ENCODE measurements at regions not wholly inside any gene's neighbourhood (a gene's known extent, or its start where the extent isn't known, plus 50 kb on each side); places are given as distances from the start of the nearest gene placed in this dataset.

DNA sequence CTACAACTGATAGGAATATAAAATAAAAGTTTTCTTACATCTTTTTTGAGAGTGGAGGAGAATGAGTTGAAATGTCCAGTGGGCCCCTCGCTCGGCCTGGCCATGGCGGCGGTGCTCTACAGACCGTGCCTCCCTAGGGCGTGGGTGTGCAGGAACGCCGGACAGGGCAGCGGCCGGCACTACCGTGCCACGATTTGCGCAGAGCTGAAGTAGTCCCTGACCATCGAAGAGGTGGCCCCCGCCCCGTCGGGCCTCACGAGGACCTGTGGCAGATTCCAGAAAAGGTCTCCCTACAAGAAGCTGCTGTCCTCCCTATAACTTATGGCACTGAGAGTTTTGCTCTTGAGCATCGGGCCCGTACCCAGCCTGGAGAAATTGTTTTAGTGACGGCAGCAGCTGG lies 228.9 kb upstream of the ARHGAP24 start:
- DNase-seq (ENCODE audit: low read depth in 2 of 3, low spot score in 2 of 3) = no peak

DNA sequence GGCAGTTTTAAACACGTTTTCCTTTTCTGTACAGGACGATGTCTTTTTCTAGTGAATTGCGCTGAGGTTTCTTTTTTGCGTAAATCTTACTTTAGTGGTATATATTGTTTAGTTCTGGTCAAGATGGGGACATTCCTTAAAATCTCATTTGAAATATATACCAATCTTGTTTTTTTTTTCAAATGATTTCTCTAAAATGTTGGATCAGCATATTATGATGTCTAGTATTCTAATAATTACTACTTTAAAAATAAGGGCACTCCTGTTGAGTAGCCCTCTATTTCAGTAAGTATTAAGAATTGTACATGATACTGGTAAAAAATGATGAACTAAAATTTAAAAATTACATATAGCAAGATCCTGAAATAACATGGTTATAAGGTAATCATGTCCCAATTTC lies 224.1 kb upstream of the ARHGAP24 start:
- DNase-seq (ENCODE audit: low read depth in 2 of 3, low spot score in 2 of 3) = no peak

DNA sequence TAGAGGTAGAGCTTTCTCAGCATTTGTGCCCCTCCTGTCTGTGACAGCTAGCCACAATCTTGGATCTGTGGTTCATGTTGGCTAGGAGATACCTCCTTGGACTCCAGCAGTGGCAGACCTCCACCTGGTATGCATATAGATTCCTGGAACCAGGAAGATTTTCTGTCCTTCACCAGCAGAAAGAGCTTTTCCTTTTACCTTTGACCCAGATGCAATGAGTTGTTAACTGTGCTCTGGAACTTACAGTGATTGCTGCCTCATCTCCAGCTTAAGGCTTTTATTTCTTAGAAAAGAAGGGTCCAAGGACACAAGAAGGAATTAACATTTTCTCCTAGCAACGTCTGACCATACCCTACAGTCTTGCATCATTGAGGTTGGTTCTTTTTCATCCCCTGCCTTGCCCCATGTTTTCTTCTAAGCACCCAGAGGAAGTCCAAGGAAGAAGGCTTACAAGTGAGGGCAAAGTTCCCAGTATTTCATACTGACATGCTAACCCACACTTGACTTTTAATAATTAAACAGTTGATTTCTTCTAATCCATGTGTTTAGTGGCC lies 217.1 kb upstream of the ARHGAP24 start:
- no peak for DNase-seq (ENCODE audit: low read depth in 2 of 3, low spot score in 2 of 3)

DNA sequence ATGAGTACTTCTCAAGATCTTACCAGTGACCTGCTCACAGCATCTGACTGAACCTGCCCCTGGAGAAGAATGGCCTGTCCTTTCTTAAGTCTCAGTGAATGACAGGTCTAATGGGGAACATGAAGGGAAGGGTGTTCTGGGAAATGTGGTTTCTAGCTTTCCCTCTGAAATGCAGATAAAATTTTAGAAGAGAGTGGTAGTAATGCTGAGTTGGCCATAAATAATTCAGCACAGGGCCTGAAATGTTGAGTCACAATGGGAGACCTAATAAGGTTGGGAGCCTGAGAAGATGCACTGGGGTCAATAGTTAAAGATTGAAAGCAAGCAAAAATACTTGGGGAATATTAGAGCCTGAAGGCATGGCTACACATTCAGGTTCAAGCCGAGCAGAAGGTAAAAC lies 214.9 kb upstream of the ARHGAP24 start:
- DNase-seq (ENCODE audit: low read depth in 2 of 3, low spot score in 2 of 3) = no peak

DNA sequence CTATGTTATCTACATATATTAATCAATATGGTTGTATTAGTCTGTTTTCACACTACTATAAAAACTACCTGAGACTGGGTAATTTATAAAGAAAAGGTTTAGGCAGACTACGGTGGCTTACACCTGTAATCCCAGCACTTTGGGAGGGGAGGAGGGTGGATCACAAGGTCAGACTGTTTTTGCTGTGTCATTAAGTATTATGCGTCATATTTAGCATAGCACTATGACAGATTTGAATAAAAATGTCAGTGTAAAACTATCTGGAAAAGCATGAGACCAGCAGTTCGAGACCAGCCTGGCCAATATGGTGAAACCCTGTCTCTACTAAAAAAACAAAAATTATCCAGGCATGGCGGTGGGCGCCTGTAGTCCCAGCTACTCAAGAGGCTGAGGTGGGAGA lies 209.7 kb upstream of the ARHGAP24 start:
- no peak for DNase-seq (ENCODE audit: low read depth in 2 of 3, low spot score in 2 of 3)

DNA sequence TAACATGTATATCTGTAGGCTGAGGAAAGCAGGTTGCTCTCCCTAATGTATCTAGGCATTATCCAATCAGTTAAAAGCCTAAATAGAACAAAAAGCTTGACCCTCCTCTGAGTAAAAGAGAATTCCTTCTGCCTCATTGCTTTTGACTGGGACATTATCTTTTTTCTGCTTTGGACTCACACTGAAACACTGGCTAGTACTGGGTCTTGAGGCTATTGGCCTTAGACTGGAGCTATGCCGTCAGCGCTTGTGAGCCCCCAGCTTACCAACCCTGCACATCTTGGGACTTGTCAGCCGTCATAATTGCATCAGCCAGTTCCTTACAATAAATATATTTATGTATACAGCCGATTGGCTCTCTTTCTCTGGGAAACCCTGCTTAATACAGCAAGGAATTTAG lies 206.8 kb upstream of the ARHGAP24 start:
- DNase-seq (ENCODE audit: low read depth in 2 of 3, low spot score in 2 of 3) = no peak

DNA sequence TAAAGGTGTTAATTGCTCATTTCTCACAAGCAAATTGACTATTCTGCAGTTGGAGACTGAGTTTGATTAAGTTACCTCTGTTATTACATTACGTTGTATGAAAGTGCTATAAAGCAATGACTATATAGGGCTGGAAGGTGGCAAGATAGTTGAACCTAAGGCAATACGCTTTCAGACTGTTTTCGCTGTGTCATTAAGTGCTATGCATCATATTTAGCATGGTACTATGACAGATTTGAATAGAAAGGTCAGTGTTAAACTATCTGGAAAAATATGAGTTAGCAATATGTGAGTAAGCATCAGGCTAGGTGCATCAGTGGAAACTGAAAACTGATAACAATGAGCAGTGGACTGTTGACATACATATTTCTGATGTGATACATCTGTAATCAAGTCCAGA lies 206.0 kb upstream of the ARHGAP24 start:
- DNase-seq (ENCODE audit: low read depth in 2 of 3, low spot score in 2 of 3) = no peak

DNA sequence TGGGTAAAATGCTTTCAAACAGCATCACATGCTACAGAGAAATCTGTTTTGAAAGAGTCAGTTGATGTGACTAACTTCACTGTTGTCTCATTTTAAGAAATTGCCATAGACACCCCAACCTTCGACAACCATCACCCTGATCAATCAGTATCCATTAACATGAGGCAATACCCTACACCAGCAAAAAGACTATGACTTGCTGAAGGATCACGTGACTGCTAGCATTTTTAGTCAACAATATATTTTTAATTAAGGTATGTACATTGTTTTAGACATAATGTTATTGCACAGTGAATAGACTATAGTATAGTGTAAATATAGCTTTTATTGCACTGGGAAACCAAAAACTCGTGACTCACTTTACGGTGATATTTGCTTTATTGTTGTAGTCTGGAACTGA lies 200.0 kb upstream of the ARHGAP24 start:
- DNase-seq (ENCODE audit: low read depth in 2 of 3, low spot score in 2 of 3) = no peak

DNA sequence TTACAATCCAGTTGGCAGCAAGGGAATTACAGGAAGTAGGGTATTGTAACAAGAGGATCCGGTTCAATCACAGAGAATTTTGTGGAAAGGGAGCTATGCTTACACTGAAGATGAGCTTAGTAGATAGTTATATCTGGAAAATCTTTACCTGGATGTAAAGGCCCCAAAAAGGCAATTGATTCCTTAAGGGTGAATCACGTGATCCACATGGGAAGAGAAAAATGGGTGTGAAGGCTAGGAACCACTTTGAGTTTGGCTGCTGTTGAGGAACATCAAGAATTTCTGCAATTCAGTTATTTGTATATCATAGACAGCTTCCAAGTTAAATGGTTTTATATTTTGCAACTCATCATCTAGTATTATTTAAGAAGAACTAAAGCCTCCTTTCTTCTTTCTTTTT lies 194.0 kb upstream of the ARHGAP24 start:
- DNase-seq (ENCODE audit: low read depth in 2 of 3, low spot score in 2 of 3) = no peak

DNA sequence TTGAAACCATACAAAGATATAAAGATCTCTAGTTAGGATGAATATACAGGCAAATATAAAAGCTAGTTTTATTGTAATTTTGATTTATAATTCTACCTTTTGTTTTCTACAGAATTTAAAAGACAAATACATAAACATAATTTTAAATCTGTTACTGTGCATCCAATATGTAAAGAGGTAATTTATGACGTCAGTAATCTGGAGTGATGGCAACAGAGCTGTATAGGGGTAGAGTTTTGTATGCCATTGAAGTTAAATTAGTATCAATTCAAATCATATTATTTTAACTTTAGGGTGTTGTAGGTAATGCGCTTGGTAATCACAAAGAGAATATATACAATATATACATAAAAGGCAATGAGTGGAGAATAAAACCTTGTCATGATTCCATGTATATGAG lies 183.7 kb upstream of the ARHGAP24 start:
- DNase-seq (ENCODE audit: low read depth in 2 of 3, low spot score in 2 of 3) = no peak

DNA sequence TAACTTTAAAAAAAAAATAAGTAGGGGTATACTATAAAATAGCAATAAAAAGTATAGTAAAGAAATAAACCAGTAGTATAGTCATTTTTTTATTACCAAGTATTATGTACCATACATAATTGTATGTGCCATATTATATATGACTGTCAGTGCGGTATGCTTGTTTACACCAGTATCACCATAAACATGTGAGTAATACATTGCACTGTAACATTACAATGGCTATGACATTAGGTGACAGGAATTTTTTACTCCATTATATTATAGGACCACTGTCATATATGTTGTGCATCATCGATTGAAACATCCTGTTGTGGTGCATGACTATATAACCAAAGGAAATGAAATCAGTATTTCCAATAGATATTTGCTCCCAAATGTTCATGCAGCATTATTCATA lies 176.9 kb upstream of the ARHGAP24 start:
- no peak for DNase-seq (ENCODE audit: low read depth in 2 of 3, low spot score in 2 of 3)

DNA sequence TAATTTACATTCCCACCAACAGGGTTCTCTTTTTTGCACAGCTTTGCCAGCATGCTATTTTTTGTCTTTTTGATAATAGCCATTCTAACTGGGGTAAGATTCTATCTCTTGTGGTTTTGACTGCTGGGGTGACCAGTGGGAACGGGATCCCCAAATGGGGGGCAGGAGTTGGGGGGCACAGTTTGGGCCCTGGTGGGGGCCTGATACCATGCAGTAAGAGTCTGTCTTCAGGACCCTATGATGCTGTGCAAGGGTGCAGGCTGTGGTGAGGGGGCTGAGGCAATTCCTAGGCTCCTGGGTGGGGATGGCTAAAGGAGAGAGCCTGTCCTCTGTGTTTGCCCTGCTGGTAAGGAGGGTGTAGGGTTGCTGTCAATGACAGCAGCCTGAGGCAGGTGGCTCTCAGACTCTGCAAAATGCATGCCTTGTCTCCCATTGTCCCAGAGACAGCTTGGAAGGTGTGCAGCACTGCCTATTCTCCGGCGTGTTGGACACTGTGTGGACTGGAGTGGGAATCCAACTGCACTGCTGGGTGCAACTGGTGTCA lies 172.7 kb upstream of the ARHGAP24 start:
- no peak for DNase-seq (ENCODE audit: low read depth in 2 of 3, low spot score in 2 of 3)

DNA sequence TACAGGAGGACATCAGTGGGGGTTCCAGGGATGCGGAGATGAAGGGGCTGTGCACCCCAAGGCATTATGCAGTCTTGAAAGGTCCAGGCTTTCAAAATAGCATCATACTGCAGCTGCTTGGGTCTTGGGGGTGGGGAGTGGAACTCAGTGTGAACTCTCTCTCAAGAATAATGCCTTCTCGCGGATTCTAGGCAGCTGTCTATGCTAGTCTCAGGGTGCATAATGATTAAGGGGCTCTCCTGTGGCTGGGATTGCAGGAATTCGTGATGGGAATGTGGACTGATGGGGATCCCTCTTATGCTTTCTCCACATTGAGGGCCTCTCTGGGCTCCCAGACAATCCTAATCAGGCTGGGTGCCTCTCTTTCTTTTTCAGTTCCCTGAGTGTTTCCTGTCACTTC lies 172.2 kb upstream of the ARHGAP24 start:
- DNase-seq (ENCODE audit: low read depth in 2 of 3, low spot score in 2 of 3) = no peak

DNA sequence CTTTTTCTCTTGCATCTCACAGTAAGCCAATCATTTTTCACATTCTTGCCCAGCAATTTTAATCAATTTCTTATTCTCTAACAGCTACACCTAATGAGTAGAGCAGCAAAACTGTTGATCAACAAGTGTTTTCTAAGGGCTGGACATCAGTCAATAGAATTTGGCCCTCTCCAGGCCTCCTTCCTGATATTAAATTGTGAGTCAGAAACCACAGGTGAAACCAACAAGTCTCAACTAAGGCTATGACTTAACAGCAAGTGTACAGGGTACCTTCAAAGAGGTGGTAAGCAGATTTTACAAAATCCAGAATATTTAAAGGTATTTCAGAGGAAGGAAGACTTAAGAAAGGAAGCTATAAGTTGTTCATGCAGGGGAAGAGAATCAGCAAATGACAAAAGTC lies 156.5 kb upstream of the ARHGAP24 start:
- DNase-seq (ENCODE audit: low read depth in 2 of 3, low spot score in 2 of 3) = no peak

DNA sequence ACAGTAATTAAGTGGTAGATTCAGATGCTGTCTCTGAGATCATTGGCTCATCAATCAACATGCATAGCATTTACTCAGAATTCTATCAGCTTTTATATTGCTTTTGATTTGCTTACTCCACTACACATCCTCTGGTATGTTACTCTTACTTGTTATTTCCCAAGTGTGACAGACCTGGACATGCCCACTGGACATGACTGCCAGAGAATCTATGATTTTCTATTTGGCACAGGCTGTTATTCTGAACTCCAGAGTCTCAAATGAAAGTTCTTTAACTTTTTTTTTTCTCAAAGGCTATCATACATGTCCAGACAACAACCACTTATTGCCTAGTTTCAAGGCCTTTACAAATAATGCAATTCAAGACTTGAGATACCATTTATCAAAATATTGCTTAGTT lies 116.1 kb upstream of the ARHGAP24 start:
- no peak for DNase-seq (ENCODE audit: low read depth in 2 of 3, low spot score in 2 of 3)

DNA sequence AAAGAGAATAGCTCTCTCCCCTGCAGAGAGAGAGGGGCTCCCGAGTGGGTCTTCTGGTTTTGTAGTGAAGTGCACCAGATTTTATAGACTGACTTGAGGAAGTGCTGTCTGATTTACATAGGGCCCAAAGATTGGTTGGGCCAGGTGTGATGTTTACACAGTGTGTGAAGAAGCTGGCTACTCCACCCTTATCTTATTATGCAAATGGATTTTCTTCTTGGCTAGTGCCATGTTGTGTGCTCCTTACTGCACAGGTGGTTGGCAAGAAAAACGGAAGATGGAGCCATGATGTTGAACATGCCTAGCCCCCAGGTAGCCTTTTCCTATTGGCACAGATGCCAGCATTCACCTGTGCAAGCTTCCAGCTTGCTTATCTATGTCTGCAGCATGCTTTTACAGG lies 112.4 kb upstream of the ARHGAP24 start:
- DNase-seq (ENCODE audit: low read depth in 2 of 3, low spot score in 2 of 3) = no peak

DNA sequence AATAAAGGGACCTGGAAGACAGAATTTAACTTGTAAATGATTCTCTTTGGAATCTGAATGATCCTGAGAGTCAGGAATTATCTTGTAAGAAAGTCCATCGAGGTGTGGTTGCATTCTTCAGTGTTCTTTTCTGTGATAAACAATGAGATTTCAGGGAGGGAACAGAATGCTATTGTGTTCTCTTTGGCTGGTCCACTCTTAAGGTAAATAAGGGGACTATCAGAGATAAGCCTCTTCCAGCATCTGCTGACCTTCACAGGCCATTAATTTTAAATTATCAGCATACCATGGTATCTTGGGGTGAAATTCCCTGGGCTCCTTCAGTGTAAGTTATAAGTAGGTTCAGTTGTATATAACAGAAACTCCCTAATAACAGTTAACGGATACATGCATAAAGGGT lies 107.1 kb upstream of the ARHGAP24 start:
- DNase-seq (ENCODE audit: low read depth in 2 of 3, low spot score in 2 of 3) = no peak

DNA sequence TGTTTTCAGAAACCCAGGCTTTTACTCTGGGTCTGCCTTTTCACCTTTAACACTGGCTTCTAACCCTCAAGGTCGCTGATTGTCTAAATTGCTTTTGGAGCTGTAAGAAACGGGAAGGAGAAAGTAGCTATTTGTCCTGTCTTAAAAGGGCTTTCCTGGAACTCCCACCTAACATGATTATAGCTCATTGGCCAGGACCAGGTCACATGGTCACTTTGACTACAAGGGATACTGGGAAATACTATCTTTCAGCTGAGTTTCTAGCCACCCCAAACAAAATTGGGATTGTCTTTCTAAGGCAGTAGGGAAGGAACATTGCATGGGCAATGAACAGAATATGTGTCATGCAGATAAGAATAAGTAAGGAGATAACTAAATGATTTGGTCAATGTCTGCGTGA lies 106.7 kb upstream of the ARHGAP24 start:
- no peak for DNase-seq (ENCODE audit: low read depth in 2 of 3, low spot score in 2 of 3)

DNA sequence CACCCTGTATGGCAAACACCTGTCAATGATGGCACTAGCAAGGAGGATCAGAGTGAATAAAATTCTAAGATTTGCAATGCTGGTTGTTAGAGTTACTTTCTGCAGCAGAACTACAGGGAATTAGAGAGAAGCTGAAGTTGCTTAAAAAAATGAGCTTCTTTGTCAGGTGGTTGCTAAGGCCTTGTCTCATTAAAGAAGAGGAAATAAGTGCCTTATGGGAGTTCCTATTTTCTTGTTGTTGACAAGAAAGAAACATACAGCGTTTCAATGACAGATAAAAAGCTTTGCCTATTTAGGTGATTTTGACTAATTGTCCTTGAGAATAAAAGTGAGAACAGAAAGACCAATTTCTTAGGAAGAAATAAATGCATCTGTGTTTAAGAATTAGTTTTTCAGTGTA lies 106.0 kb upstream of the ARHGAP24 start:
- DNase-seq (ENCODE audit: low read depth in 2 of 3, low spot score in 2 of 3) = peak in 2 of 3 donors; percentile 5 to 33

DNA sequence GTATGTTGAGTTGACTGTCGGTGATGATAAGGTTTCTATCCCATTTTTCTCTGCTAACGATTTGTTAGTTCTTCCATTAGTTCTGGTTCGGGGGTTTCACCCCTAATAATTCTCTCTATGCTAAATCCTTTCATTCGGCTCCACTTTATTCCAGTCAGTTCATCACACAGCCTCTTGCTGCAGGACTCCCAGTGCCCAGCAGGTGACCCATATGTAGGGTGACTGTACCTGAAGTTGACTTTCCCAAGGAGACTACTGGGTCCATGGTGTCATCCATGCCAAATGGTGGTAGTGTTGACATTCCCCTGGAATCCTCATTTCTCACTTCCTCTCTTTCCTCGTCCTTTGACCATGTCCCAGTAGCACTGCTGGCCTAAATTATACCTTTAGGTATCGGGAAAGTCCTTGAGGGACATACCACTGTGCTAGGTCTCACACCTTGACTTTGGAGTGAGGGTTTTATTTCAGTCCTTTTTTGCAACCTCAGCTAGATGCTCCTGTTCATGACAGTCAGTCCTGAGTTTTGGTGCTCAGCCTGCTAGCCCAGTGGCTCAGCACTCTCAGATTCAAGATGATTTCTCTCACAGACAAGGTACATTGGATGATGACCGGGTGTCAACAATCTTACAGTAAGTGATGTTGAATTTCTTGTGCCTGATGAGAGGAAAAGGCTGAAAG lies 105.1 kb upstream of the ARHGAP24 start:
- DNase-seq (ENCODE audit: low read depth in 2 of 3, low spot score in 2 of 3) = peak in 1 of 3 donors; percentile 2

DNA sequence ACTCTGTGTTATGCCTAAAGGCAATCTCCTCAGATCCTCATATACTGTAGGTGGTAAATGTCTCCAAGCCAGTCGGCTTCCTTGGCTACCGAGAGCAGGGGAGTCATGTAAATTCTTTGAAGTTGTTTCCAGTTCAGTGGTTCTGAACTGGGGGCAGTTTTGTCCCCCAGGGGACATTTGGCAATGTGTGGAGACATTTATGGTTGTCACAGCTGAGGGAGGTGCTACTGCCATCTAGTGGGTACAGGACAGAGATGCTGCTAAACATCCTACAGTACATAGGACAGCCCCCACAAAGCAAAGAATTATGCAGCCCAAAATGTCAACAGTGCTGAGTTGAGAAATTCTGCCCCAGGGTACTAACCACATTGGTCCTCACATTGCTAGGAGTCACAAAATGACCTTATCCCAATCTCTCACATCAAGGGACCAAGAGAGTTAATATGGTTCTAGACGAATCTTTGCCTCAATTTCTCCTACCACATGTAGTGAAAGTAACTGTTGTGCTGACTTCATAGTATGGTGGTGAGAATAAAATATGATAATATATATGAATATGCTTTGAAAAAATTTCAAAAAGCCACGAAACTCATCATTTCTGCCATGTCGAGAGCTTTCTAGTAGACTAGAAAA lies 104.4 kb upstream of the ARHGAP24 start:
- peak in 2 of 3 donors; percentile 38 to 56 for DNase-seq (ENCODE audit: low read depth in 2 of 3, low spot score in 2 of 3)

DNA sequence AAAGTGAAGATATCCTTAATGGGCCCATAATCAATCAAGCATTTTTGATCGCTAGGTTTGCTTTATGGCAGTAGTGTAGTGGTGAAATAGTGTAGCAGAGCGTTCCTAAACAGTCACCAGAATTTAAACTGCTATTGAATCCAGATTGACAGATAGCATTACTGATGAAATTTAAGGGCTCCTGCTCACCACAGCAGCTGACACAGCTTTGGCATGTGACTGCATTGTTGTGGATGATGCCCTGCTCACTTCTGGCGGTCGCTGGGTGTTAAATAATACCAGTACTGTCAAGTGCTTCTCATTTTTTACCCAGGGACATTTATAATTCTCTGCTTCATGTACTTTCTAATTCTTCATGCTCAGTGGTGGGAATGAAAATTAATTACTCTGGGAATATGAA lies 102.0 kb upstream of the ARHGAP24 start:
- DNase-seq (ENCODE audit: low read depth in 2 of 3, low spot score in 2 of 3) = no peak

Measured in hematopoietic multipotent progenitor cell (in vitro differentiated cells).